ENCODE measurements at regions not wholly inside any gene's neighbourhood (a gene's known extent, or its start where the extent isn't known, plus 50 kb on each side); places are given as distances from the start of the nearest gene placed in this dataset.
"Not testable (repeated sequence)": the region's sequence is repeated elsewhere in the genome, so short reads cannot be mapped to it uniquely, and the experiment has no call there.

- Histone ChIP-seq H2AK5ac (ENCODE audit: low read length, severe bottlenecking) (no peak overlapping the region), H2AFZ (ENCODE audit: low read depth, low read length) (no peak overlapping the region), H3K27me3 (ENCODE audit: control insufficient read depth in 1 of 2, insufficient read depth in 1 of 2, low read length in 2 of 2) (no peaks in the 10 kb centered on the region), H3K4me1 (ENCODE audit: control insufficient read depth, insufficient read depth, low read depth, low read length) (no peaks in the 10 kb centered on the region), H3K9me3 (ENCODE audit: control insufficient read depth, low read length) (no peaks in the 10 kb centered on the region), H2BK120ac (ENCODE audit: low read depth, low read length) (no peak overlapping the region), H4K8ac (ENCODE audit: low read length) (no peak overlapping the region), H3K4me2 (ENCODE audit: low read length, poor library complexity, severe bottlenecking) (no peak overlapping the region), H4K91ac (ENCODE audit: low read length) (no peak overlapping the region), H2BK12ac (ENCODE audit: low read length in 2 of 2) (no peak overlapping the region), H2BK15ac (ENCODE audit: low read depth, poor library complexity, severe bottlenecking) (no peak overlapping the region), H3K14ac (ENCODE audit: low read length in 2 of 2) (no peak overlapping the region), H3K18ac (ENCODE audit: low read depth in 1 of 2, low read length in 2 of 2) (no peak overlapping the region), H3K9ac (ENCODE audit: low read length) (no peak overlapping the region), H3K27ac (ENCODE audit: low read length, poor library complexity, severe bottlenecking) (no peak overlapping the region), H2BK5ac (ENCODE audit: low read depth, low read length, poor library complexity, severe bottlenecking) (no peak overlapping the region), H3K79me1 (replicated peaks; ENCODE audit: low read length, poor library complexity, severe bottlenecking) (no peaks in the 10 kb centered on the region), H3K23ac (ENCODE audit: low read length in 2 of 2) (no peak overlapping the region), H3K4ac (ENCODE audit: low read depth in 1 of 2, low read length in 2 of 2) (no peak overlapping the region), H3K36me3 (ENCODE audit: control insufficient read depth in 1 of 2, insufficient read depth in 2 of 2, low read depth in 1 of 2, low read length in 2 of 2) (no peaks in the 10 kb centered on the region), H3K4me3 (ENCODE audit: insufficient read depth in 1 of 2, low read depth in 1 of 2, low read length in 2 of 2) (no peak overlapping the region)
- DNase-seq: peak; percentile 26
- WGBS: 13% methylated on average over 4 of the region's 4 CpGs
Observed at GRCh38 chr5:163951069-163951468, 445.6 kb downstream of the MAT2B start.

- H3K36me3 ChIP-seq (ENCODE audit: control insufficient read depth in 1 of 2, insufficient read depth in 2 of 2, low read depth in 1 of 2, low read length in 2 of 2): no peaks in the 10 kb centered on the region
Observed at GRCh38 chr5:163953901-163954300, 448.5 kb downstream of the MAT2B start.

GRCh38 chr5:163961230-163961629 is 455.8 kb downstream of the MAT2B start:
- not testable (repeated sequence) for H3K27ac ChIP-seq (ENCODE audit: low read length, poor library complexity, severe bottlenecking); H3K4ac ChIP-seq (ENCODE audit: low read depth in 1 of 2, low read length in 2 of 2); H2BK5ac ChIP-seq (ENCODE audit: low read depth, low read length, poor library complexity, severe bottlenecking); H2BK120ac ChIP-seq (ENCODE audit: low read depth, low read length); H2AFZ ChIP-seq (ENCODE audit: low read depth, low read length); H3K18ac ChIP-seq (ENCODE audit: low read depth in 1 of 2, low read length in 2 of 2); H3K14ac ChIP-seq (ENCODE audit: low read length in 2 of 2); H2AK5ac ChIP-seq (ENCODE audit: low read length, severe bottlenecking); H4K8ac ChIP-seq (ENCODE audit: low read length); H3K4me2 ChIP-seq (ENCODE audit: low read length, poor library complexity, severe bottlenecking); H3K79me1 ChIP-seq (replicated peaks; ENCODE audit: low read length, poor library complexity, severe bottlenecking); H2BK15ac ChIP-seq (ENCODE audit: low read depth, poor library complexity, severe bottlenecking); H3K9ac ChIP-seq (ENCODE audit: low read length); H3K27me3 ChIP-seq (ENCODE audit: control insufficient read depth in 1 of 2, insufficient read depth in 1 of 2, low read length in 2 of 2); DNase-seq; H3K36me3 ChIP-seq (ENCODE audit: control insufficient read depth in 1 of 2, insufficient read depth in 2 of 2, low read depth in 1 of 2, low read length in 2 of 2); H3K9me3 ChIP-seq (ENCODE audit: control insufficient read depth, low read length); H3K4me1 ChIP-seq (ENCODE audit: control insufficient read depth, insufficient read depth, low read depth, low read length); H3K23ac ChIP-seq (ENCODE audit: low read length in 2 of 2); H4K91ac ChIP-seq (ENCODE audit: low read length); H2BK12ac ChIP-seq (ENCODE audit: low read length in 2 of 2); H3K4me3 ChIP-seq (ENCODE audit: insufficient read depth in 1 of 2, low read depth in 1 of 2, low read length in 2 of 2)
- WGBS: 70% methylated on average over 2 of the region's 5 CpGs

More at GRCh38 chr5:163953901-163954300, 448.5 kb downstream of the MAT2B start:
- no peak overlapping the region for H4K91ac ChIP-seq (ENCODE audit: low read length)
- no peak overlapping the region for H3K27ac ChIP-seq (ENCODE audit: low read length, poor library complexity, severe bottlenecking)
- no peak overlapping the region for H3K4ac ChIP-seq (ENCODE audit: low read depth in 1 of 2, low read length in 2 of 2)
- H2BK120ac ChIP-seq (ENCODE audit: low read depth, low read length): no peak overlapping the region
- no peak for DNase-seq
- H3K4me3 ChIP-seq (ENCODE audit: insufficient read depth in 1 of 2, low read depth in 1 of 2, low read length in 2 of 2): no peak overlapping the region
- no peak overlapping the region for H4K8ac ChIP-seq (ENCODE audit: low read length)
- H3K4me1 ChIP-seq (ENCODE audit: control insufficient read depth, insufficient read depth, low read depth, low read length): no peaks in the 10 kb centered on the region
- H3K4me2 ChIP-seq (ENCODE audit: low read length, poor library complexity, severe bottlenecking): no peak overlapping the region
- no peak overlapping the region for H2BK12ac ChIP-seq (ENCODE audit: low read length in 2 of 2)
- no peaks in the 10 kb centered on the region for H3K79me1 ChIP-seq (replicated peaks; ENCODE audit: low read length, poor library complexity, severe bottlenecking)
- H2AK5ac ChIP-seq (ENCODE audit: low read length, severe bottlenecking): no peak overlapping the region
- no peak overlapping the region for H2AFZ ChIP-seq (ENCODE audit: low read depth, low read length)
- H3K27me3 ChIP-seq (ENCODE audit: control insufficient read depth in 1 of 2, insufficient read depth in 1 of 2, low read length in 2 of 2): no peaks in the 10 kb centered on the region
- no peak overlapping the region for H2BK5ac ChIP-seq (ENCODE audit: low read depth, low read length, poor library complexity, severe bottlenecking)
- no peak overlapping the region for H3K23ac ChIP-seq (ENCODE audit: low read length in 2 of 2)
- H3K9ac ChIP-seq (ENCODE audit: low read length): no peak overlapping the region
- no CpG with 5 or more reads among the region's 8 CpGs for WGBS
- no peak overlapping the region for H3K18ac ChIP-seq (ENCODE audit: low read depth in 1 of 2, low read length in 2 of 2)
- H3K9me3 ChIP-seq (ENCODE audit: control insufficient read depth, low read length): no peaks in the 10 kb centered on the region
- no peak overlapping the region for H3K14ac ChIP-seq (ENCODE audit: low read length in 2 of 2)
- no peak overlapping the region for H2BK15ac ChIP-seq (ENCODE audit: low read depth, poor library complexity, severe bottlenecking)

- Histone ChIP-seq H3K79me1 (replicated peaks; ENCODE audit: low read length, poor library complexity, severe bottlenecking) (no peaks in the 10 kb centered on the region), H3K4ac (ENCODE audit: low read depth in 1 of 2, low read length in 2 of 2) (no peak overlapping the region), H3K36me3 (ENCODE audit: control insufficient read depth in 1 of 2, insufficient read depth in 2 of 2, low read depth in 1 of 2, low read length in 2 of 2) (no peaks in the 10 kb centered on the region), H3K27me3 (ENCODE audit: control insufficient read depth in 1 of 2, insufficient read depth in 1 of 2, low read length in 2 of 2) (no peaks in the 10 kb centered on the region), H3K4me3 (ENCODE audit: insufficient read depth in 1 of 2, low read depth in 1 of 2, low read length in 2 of 2) (no peak overlapping the region), H3K9me3 (ENCODE audit: control insufficient read depth, low read length) (no peaks in the 10 kb centered on the region), H3K23ac (ENCODE audit: low read length in 2 of 2) (no peak overlapping the region), H3K4me1 (ENCODE audit: control insufficient read depth, insufficient read depth, low read depth, low read length) (no peaks in the 10 kb centered on the region), H2BK120ac (ENCODE audit: low read depth, low read length) (no peak overlapping the region), H2AK5ac (ENCODE audit: low read length, severe bottlenecking) (no peak overlapping the region), H2AFZ (ENCODE audit: low read depth, low read length) (no peak overlapping the region), H3K18ac (ENCODE audit: low read depth in 1 of 2, low read length in 2 of 2) (no peak overlapping the region), H4K8ac (ENCODE audit: low read length) (no peak overlapping the region), H2BK12ac (ENCODE audit: low read length in 2 of 2) (no peak overlapping the region), H3K9ac (ENCODE audit: low read length) (no peak overlapping the region), H3K14ac (ENCODE audit: low read length in 2 of 2) (no peak overlapping the region), H3K4me2 (ENCODE audit: low read length, poor library complexity, severe bottlenecking) (no peak overlapping the region), H2BK15ac (ENCODE audit: low read depth, poor library complexity, severe bottlenecking) (no peak overlapping the region), H4K91ac (ENCODE audit: low read length) (no peak overlapping the region), H2BK5ac (ENCODE audit: low read depth, low read length, poor library complexity, severe bottlenecking) (no peak overlapping the region), H3K27ac (ENCODE audit: low read length, poor library complexity, severe bottlenecking) (no peak overlapping the region)
- peak; percentile 10 for DNase-seq
- 90% methylated on average over 3 of the region's 9 CpGs for WGBS
Observed at GRCh38 chr5:163963881-163964280, 458.5 kb downstream of the MAT2B start.
